ENCODE measurements at regions not wholly inside any gene's neighbourhood (a gene's known extent, or its start where the extent isn't known, plus 50 kb on each side); places are given as distances from the start of the nearest gene placed in this dataset.
"Not testable (repeated sequence)": the region's sequence is repeated elsewhere in the genome, so short reads cannot be mapped to it uniquely, and the experiment has no call there.

DNA sequence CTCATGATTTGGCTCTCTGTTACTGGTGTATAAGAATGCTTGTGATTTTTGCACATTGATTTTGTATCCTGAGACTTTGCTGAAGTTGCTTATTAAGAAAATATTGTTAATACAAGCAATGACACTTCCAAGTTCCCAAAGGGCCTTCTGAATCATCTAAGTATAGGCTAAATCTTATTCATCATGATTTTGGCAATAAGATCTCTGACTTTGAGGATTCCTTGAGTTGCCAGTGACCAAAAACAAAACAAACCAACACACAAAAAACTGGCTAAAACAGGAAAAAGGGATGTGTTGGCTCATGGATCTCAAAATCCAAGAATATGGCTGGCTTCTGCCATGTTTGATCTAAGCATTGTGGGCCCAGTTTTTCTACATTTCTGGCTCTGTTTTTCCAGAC is 163.4 kb downstream of the HHIPL2 start:
- TF ChIP-seq, protein P1, sequence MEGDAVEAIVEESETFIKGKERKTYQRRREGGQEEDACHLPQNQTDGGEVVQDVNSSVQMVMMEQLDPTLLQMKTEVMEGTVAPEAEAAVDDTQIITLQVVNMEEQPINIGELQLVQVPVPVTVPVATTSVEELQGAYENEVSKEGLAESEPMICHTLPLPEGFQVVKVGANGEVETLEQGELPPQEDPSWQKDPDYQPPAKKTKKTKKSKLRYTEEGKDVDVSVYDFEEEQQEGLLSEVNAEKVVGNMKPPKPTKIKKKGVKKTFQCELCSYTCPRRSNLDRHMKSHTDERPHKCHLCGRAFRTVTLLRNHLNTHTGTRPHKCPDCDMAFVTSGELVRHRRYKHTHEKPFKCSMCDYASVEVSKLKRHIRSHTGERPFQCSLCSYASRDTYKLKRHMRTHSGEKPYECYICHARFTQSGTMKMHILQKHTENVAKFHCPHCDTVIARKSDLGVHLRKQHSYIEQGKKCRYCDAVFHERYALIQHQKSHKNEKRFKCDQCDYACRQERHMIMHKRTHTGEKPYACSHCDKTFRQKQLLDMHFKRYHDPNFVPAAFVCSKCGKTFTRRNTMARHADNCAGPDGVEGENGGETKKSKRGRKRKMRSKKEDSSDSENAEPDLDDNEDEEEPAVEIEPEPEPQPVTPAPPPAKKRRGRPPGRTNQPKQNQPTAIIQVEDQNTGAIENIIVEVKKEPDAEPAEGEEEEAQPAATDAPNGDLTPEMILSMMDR (IDR thresholded peaks at IDR 0.05; ENCODE audit: insufficient read depth in 1 of 2, low read depth in 1 of 2, low read length in 1 of 2, severe bottlenecking in 1 of 2, unreplicated experiment in 1 of 2) = no peak
- no peaks in the 10 kb centered on the region for H3K4me1 ChIP-seq
- H3K9me3 ChIP-seq = no peaks in the 10 kb centered on the region
- H3K36me3 ChIP-seq (ENCODE audit: control insufficient read depth, insufficient read depth, low read length) = no peaks in the 10 kb centered on the region
- intact Hi-C loops (cut with micrococcal nuclease; ENCODE audit: unreplicated experiment) = no loop called here
- H3K4me3 ChIP-seq (ENCODE audit: low read depth, low read length) = no peak overlapping the region
- H3K9me3 Mint-ChIP-seq (ENCODE audit: unreplicated experiment) = no peaks in the 10 kb centered on the region
- BruUV-seq (replicated peaks) = no TSS peak
- no peak overlapping the region for H3K4me3 Mint-ChIP-seq (ENCODE audit: unreplicated experiment)
- H3K36me3 Mint-ChIP-seq (ENCODE audit: insufficient read depth, unreplicated experiment) = no peaks in the 10 kb centered on the region
- DNase-seq = no peak
- ChIA-PET POLR2A (no interaction called here), CTCF (no interaction called here)
- no peak overlapping the region for H3K27ac Mint-ChIP-seq (ENCODE audit: unreplicated experiment)
- H3K27me3 ChIP-seq (replicated peaks; ENCODE audit: control insufficient read depth, insufficient read depth, low read length) = no peaks in the 10 kb centered on the region
- no peaks in the 10 kb centered on the region for H3K27me3 Mint-ChIP-seq (ENCODE audit: insufficient read depth, unreplicated experiment)
- no peaks in the 10 kb centered on the region for H3K4me1 Mint-ChIP-seq (ENCODE audit: low read depth, unreplicated experiment)

DNA sequence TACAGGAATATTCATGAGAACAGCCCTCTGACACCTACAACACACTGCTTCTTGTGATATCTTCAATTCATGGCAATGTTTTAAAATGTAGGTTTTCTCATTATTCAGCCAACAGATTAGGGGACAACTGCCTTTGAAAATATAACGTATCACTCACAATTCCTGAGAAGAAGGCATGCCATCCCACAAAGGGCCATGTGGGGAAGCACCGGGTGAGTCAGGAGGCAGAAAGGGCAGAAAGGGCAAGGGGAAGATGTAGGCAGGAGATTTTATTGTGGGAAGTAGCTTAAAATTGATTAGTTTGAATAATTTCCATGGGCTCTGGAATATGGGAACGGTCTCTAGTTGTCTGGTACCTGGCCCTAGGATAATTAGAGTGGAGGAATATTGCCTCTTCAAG is 165.7 kb downstream of the HHIPL2 start:
- Mint-ChIP-seq H3K36me3 (ENCODE audit: insufficient read depth, unreplicated experiment) (no peaks in the 10 kb centered on the region), H3K9me3 (ENCODE audit: unreplicated experiment) (no peaks in the 10 kb centered on the region), H3K4me3 (ENCODE audit: unreplicated experiment) (no peak overlapping the region), H3K4me1 (ENCODE audit: low read depth, unreplicated experiment) (no peaks in the 10 kb centered on the region), H3K27ac (ENCODE audit: unreplicated experiment) (no peak overlapping the region), H3K27me3 (ENCODE audit: insufficient read depth, unreplicated experiment) (no peaks in the 10 kb centered on the region)
- TF ChIP-seq, protein P1 (IDR thresholded peaks at IDR 0.05; ENCODE audit: insufficient read depth in 1 of 2, low read depth in 1 of 2, low read length in 1 of 2, severe bottlenecking in 1 of 2, unreplicated experiment in 1 of 2) = no peak
- Histone ChIP-seq H3K27me3 (replicated peaks; ENCODE audit: control insufficient read depth, insufficient read depth, low read length) (no peaks in the 10 kb centered on the region), H3K4me1 (no peaks in the 10 kb centered on the region), H3K4me3 (ENCODE audit: low read depth, low read length) (no peak overlapping the region), H3K9me3 (no peaks in the 10 kb centered on the region), H3K36me3 (ENCODE audit: control insufficient read depth, insufficient read depth, low read length) (no peaks in the 10 kb centered on the region)
- ChIA-PET POLR2A (no interaction called here), CTCF (no interaction called here)
- intact Hi-C loops (cut with micrococcal nuclease; ENCODE audit: unreplicated experiment) = no loop called here
- DNase-seq = no peak
- no TSS peak for BruUV-seq (replicated peaks)

DNA sequence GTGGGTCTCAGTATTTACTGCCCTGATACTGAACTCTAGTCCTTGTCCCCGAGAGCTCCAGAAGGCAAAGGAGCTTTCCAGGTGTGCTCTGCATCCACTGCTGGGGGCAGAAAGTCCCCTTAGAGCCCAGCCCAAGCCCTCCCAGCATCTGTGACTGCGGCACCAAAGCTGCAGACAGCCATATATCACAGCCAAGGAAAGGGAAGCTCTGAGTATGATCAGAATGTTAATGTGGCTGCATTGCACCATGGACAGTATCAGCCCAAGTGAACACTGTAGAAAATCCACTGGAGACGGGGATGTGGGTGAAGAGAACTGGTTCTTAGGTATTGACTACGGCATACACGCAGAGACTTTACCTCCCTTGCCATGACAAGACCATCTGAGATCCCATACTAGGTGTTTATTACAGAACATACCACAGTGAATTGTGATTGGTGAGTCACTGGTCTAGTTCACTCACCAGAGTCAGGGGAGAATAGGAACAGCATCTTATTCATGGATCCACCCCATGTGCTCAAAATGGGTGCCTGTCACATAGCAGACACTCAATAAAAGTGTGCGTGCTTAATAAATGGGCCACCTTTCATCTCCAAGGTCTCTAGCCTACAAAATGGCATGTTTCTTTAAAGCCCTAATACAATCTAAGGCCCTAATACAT is 170.3 kb downstream of the HHIPL2 start:
- H3K9me3 ChIP-seq = no peaks in the 10 kb centered on the region
- TF ChIP-seq, protein P1 (IDR thresholded peaks at IDR 0.05; ENCODE audit: insufficient read depth in 1 of 2, low read depth in 1 of 2, low read length in 1 of 2, severe bottlenecking in 1 of 2, unreplicated experiment in 1 of 2) = no peak
- ChIA-PET POLR2A (no interaction called here), CTCF (no interaction called here)
- no peaks in the 10 kb centered on the region for H3K27me3 ChIP-seq (replicated peaks; ENCODE audit: control insufficient read depth, insufficient read depth, low read length)
- Mint-ChIP-seq H3K36me3 (ENCODE audit: insufficient read depth, unreplicated experiment) (no peaks in the 10 kb centered on the region), H3K4me1 (ENCODE audit: low read depth, unreplicated experiment) (no peaks in the 10 kb centered on the region), H3K9me3 (ENCODE audit: unreplicated experiment) (no peaks in the 10 kb centered on the region), H3K4me3 (ENCODE audit: unreplicated experiment) (no peak overlapping the region), H3K27ac (ENCODE audit: unreplicated experiment) (no peak overlapping the region), H3K27me3 (ENCODE audit: insufficient read depth, unreplicated experiment) (no peaks in the 10 kb centered on the region)
- intact Hi-C loops (cut with micrococcal nuclease; ENCODE audit: unreplicated experiment) = no loop called here
- DNase-seq = no peak
- H3K4me3 ChIP-seq (ENCODE audit: low read depth, low read length) = no peak overlapping the region
- H3K4me1 ChIP-seq = no peaks in the 10 kb centered on the region
- no peaks in the 10 kb centered on the region for H3K36me3 ChIP-seq (ENCODE audit: control insufficient read depth, insufficient read depth, low read length)
- no TSS peak for BruUV-seq (replicated peaks)

DNA sequence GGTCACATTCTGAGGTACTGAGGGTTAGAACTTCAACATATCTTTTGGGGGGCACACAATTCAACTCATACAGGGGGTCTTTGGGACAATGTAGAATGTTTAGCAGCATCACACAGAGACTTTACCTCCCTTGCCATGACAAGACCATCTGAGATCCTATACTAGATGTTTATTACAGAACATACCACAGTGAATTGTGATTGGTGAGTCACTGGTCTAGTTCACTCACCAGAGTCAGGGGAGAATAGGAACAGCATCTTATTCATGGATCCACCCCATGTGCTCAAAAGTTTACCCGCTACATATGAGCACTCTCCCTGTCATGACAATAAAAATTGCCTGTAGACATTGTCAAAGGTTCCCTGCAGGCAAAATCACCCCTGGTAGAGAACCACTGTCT is 171.1 kb downstream of the HHIPL2 start:
- intact Hi-C loops (cut with micrococcal nuclease; ENCODE audit: unreplicated experiment); H3K9me3 ChIP-seq; H3K27me3 Mint-ChIP-seq (ENCODE audit: insufficient read depth, unreplicated experiment); H3K36me3 ChIP-seq (ENCODE audit: control insufficient read depth, insufficient read depth, low read length); H3K4me1 ChIP-seq; H3K27ac Mint-ChIP-seq (ENCODE audit: unreplicated experiment); H3K36me3 Mint-ChIP-seq (ENCODE audit: insufficient read depth, unreplicated experiment); H3K9me3 Mint-ChIP-seq (ENCODE audit: unreplicated experiment); H3K4me3 Mint-ChIP-seq (ENCODE audit: unreplicated experiment); CTCF ChIA-PET; DNase-seq; POLR2A ChIA-PET; H3K4me1 Mint-ChIP-seq (ENCODE audit: low read depth, unreplicated experiment); BruUV-seq (replicated peaks); H3K27me3 ChIP-seq (replicated peaks; ENCODE audit: control insufficient read depth, insufficient read depth, low read length); H3K4me3 ChIP-seq (ENCODE audit: low read depth, low read length): not testable (repeated sequence)

Measured in Caco-2 (cell line).